GM18511 (cell line): ENCODE measurements at regions not wholly inside any gene's neighbourhood (a gene's known extent, or its start where the extent isn't known, plus 50 kb on each side); places are given as distances from the start of the nearest gene placed in this dataset.

Experiments used
- ATAC-seq: cut with Tn5 transposase; IDR thresholded peaks from one replicate; pipeline ENCODE4 v1.9.1; 2021; ENCODE audit warnings: mild to moderate bottlenecking, moderate library complexity; ENCODE audit not compliant: unreplicated experiment

GRCh38 chr2:200135082-200135481, 171.4 kb upstream of the SPATS2L start:
- no peak for ATAC-seq

- ATAC-seq: no peak
Observed at GRCh38 chr2:200136655-200137054, 169.8 kb upstream of the SPATS2L start.

- no peak for ATAC-seq
Observed at GRCh38 chr2:200137271-200137670, 169.2 kb upstream of the SPATS2L start.

- no peak for ATAC-seq
Observed at GRCh38 chr2:200137691-200138090, 168.8 kb upstream of the SPATS2L start.

GRCh38 chr2:200138391-200139124, 167.9 kb upstream of the SPATS2L start:
- no peak for ATAC-seq

GRCh38 chr2:200144571-200144970, 161.9 kb upstream of the SPATS2L start:
- no peak for ATAC-seq

- no peak for ATAC-seq
Observed at GRCh38 chr2:200146501-200146900, 160.0 kb upstream of the SPATS2L start.

- no peak for ATAC-seq
Observed at GRCh38 chr2:200147371-200147770, 159.1 kb upstream of the SPATS2L start.

- ATAC-seq: no peak
Observed at GRCh38 chr2:200148366-200148765, 158.1 kb upstream of the SPATS2L start.

GRCh38 chr2:200150411-200151086, 155.9 kb upstream of the SPATS2L start:
- no peak for ATAC-seq

GRCh38 chr2:200155652-200156051, 150.8 kb upstream of the SPATS2L start:
- ATAC-seq: no peak

GRCh38 chr2:200156166-200156835, 150.2 kb upstream of the SPATS2L start:
- ATAC-seq: no peak

GRCh38 chr2:200158647-200159356, 147.7 kb upstream of the SPATS2L start:
- ATAC-seq: no peak

GRCh38 chr2:200159357-200159707, 147.2 kb upstream of the SPATS2L start:
- no peak for ATAC-seq

- no peak for ATAC-seq
Observed at GRCh38 chr2:200159829-200160781, 146.4 kb upstream of the SPATS2L start.

- no peak for ATAC-seq
Observed at GRCh38 chr2:200161458-200161857, 145.0 kb upstream of the SPATS2L start.

GRCh38 chr2:200165687-200166086, 140.8 kb upstream of the SPATS2L start:
- no peak for ATAC-seq

- ATAC-seq: no peak
Observed at GRCh38 chr2:200168641-200169555, 137.6 kb upstream of the SPATS2L start.

- no peak for ATAC-seq
Observed at GRCh38 chr2:200170221-200170620, 136.3 kb upstream of the SPATS2L start.
